IMR-90 (cell line): ENCODE measurements at regions not wholly inside any gene's neighbourhood (a gene's known extent, or its start where the extent isn't known, plus 50 kb on each side); places are given as distances from the start of the nearest gene placed in this dataset.

Source experiments
- ATAC-seq: fragments of 200-7000 bp; cut with Tn5 transposase; 2 replicates; pipeline ENCODE4 v1.9.1; 2020; ENCODE audit warnings: low read depth, mild to moderate bottlenecking, moderate library complexity
- BruUV-seq: library from RNA; stranded (reverse); fragments of 400-500 nt; replicated peaks from 2 replicates; lab custom pipeline; 2021; lab: Mats Ljungman, UMichigan
- CTCF ChIA-PET: fragments of 300-600 bp; formaldehyde crosslinking; extraction: SDS; loops from one replicate; lab custom pipeline; 2021; ENCODE audit warnings: antibody characterized with exemption; lab: Yijun Ruan, JAX
- POLR2A ChIA-PET: fragments of 300-600 bp; sonication (Branson Sonifier 250); formaldehyde crosslinking; loops from one replicate; lab custom pipeline; 2022; ENCODE audit warnings: antibody characterized with exemption; ENCODE audit not compliant: unreplicated experiment; lab: Charles Lee
- DNase-seq: peaks from one replicate; pipeline ENCODE4 v3.0.0; 2013
- H2AFZ ChIP-seq: replicated peaks from 2 replicates; pipeline ENCODE3; 2013; ENCODE audit warnings: low read length, mild to moderate bottlenecking; ENCODE audit not compliant: poor library complexity
- H2AK5ac ChIP-seq: 2 replicates; pipeline ENCODE4 v1.6.1; 2013; ENCODE audit warnings: low read depth, low read length, inconsistent platforms
- H2AK9ac ChIP-seq: replicated peaks from 2 replicates; pipeline ENCODE3; 2013; ENCODE audit warnings: mild to moderate bottlenecking, low read depth, low read length, moderate library complexity; ENCODE audit not compliant: poor library complexity
- H2BK120ac ChIP-seq: 2 replicates; pipeline ENCODE4 v1.6.1; 2013; ENCODE audit warnings: low read depth, low read length, inconsistent platforms
- H2BK15ac ChIP-seq: 3 replicates; pipeline ENCODE4 v1.6.1; 2013; ENCODE audit warnings: low read depth, low read length, inconsistent platforms
- H2BK20ac ChIP-seq: 2 replicates; pipeline ENCODE4 v1.6.1; 2013; ENCODE audit warnings: low read depth, mild to moderate bottlenecking, inconsistent platforms, low read length, moderate library complexity
- H2BK5ac ChIP-seq: 2 replicates; pipeline ENCODE4 v1.6.1; 2013; ENCODE audit warnings: mild to moderate bottlenecking, low read depth, low read length, inconsistent platforms; ENCODE audit not compliant: poor library complexity, severe bottlenecking
- H3K14ac ChIP-seq: replicated peaks from 2 replicates; pipeline ENCODE4 v1.6.1; 2013; ENCODE audit warnings: low read depth, low read length, inconsistent platforms
- H3K18ac ChIP-seq: 2 replicates; pipeline ENCODE4 v1.6.1; 2013; ENCODE audit warnings: low read depth, low read length, control low read depth
- H3K23ac ChIP-seq: 2 replicates; pipeline ENCODE4 v1.6.1; 2013; ENCODE audit warnings: low read depth, low read length, inconsistent platforms
- H3K27ac ChIP-seq: 2 replicates; pipeline ENCODE4 v1.5.1; 2013; ENCODE audit warnings: mild to moderate bottlenecking, control low read depth, low read length; ENCODE audit not compliant: insufficient read depth
- H3K27me3 ChIP-seq: 2 replicates; pipeline ENCODE4 v1.6.1; 2013; ENCODE audit warnings: low read length; ENCODE audit not compliant: control insufficient read depth, insufficient read depth
- H3K36me3 ChIP-seq: 2 replicates; pipeline ENCODE4 v1.6.1; 2013; ENCODE audit warnings: low read length, mixed read lengths; ENCODE audit not compliant: control insufficient read depth, insufficient read depth
- H3K4ac ChIP-seq: 2 replicates; pipeline ENCODE4 v1.6.1; 2013; ENCODE audit warnings: low read depth, low read length, inconsistent platforms
- H3K4me1 ChIP-seq: 2 replicates; pipeline ENCODE4 v1.6.1; 2013; ENCODE audit warnings: low read length, mixed read lengths; ENCODE audit not compliant: control insufficient read depth, insufficient read depth
- H3K4me2 ChIP-seq: 2 replicates; pipeline ENCODE4 v1.6.1; 2013; ENCODE audit warnings: low read depth, mild to moderate bottlenecking, control low read depth, low read length, moderate library complexity
- H3K4me3 ChIP-seq: 2 replicates; pipeline ENCODE4 v1.5.1; 2013; ENCODE audit warnings: low read depth, mild to moderate bottlenecking, control low read depth, low read length, moderate library complexity; ENCODE audit not compliant: insufficient read depth
- H3K56ac ChIP-seq: 2 replicates; pipeline ENCODE4 v1.6.1; 2013; ENCODE audit warnings: low read length, inconsistent platforms; ENCODE audit not compliant: insufficient read depth; ENCODE audit errors: extremely low read depth
- H3K79me1 ChIP-seq, 2 experiments: 2 replicates each; pipeline ENCODE4 v1.6.1; 2013; ENCODE audit warnings: low read length in 2 of 2, inconsistent platforms in 1 of 2, low read depth in 1 of 2
- H3K9ac ChIP-seq: 2 replicates; pipeline ENCODE4 v1.6.1; 2013; ENCODE audit warnings: low read depth, low read length, control low read depth
- H3K9me1 ChIP-seq: 2 replicates; pipeline ENCODE4 v1.6.1; 2013; ENCODE audit warnings: low read length, inconsistent platforms; ENCODE audit not compliant: insufficient read depth
- H3K9me3 ChIP-seq: 2 replicates; pipeline ENCODE4 v1.6.1; 2013; ENCODE audit warnings: low read length; ENCODE audit not compliant: control insufficient read depth, insufficient read depth
- H4K20me1 ChIP-seq: 2 replicates; pipeline ENCODE4 v1.6.1; 2013; ENCODE audit warnings: low read length, inconsistent platforms; ENCODE audit not compliant: insufficient read depth
- H4K5ac ChIP-seq: 2 replicates; pipeline ENCODE4 v1.6.1; 2013; ENCODE audit warnings: mild to moderate bottlenecking, low read depth, low read length, control low read depth
- H4K8ac ChIP-seq, 2 experiments: 2 replicates each; pipeline ENCODE4 v1.6.1; 2013; ENCODE audit warnings: low read depth in 2 of 2, low read length in 2 of 2, control low read depth in 1 of 2, inconsistent platforms in 1 of 2
- H4K91ac ChIP-seq: 2 replicates; pipeline ENCODE4 v1.6.1; 2013; ENCODE audit warnings: low read depth, low read length, inconsistent platforms; ENCODE audit not compliant: insufficient read depth
- BHLHE40 ChIP-seq: fragments of 150-350 bp; IDR thresholded peaks from 2 replicates; pipeline ENCODE4 v1.6.1; 2016; ENCODE audit warnings: mild to moderate bottlenecking, low read depth, low read length
- CEBPB ChIP-seq: IDR thresholded peaks from 2 replicates; pipeline ENCODE4 v1.6.1; 2012; ENCODE audit warnings: low read depth, low read length, improper control_type of control experiment
- CTCF ChIP-seq: conservative IDR thresholded peaks from 2 replicates; pipeline ENCODE4 v1.5.1; 2012; ENCODE audit warnings: mild to moderate bottlenecking, low read depth, low read length, improper control_type of control experiment
- ELK1 ChIP-seq: fragments of 150-350 bp; IDR thresholded peaks from 2 replicates; pipeline ENCODE4 v1.6.1; 2016; ENCODE audit warnings: low read depth, mild to moderate bottlenecking, low read length, moderate library complexity, borderline replicate concordance
- MAZ ChIP-seq: IDR thresholded peaks from 2 replicates; pipeline ENCODE4 v1.6.1; 2012; ENCODE audit warnings: low read depth, mild to moderate bottlenecking, low read length, improper control_type of control experiment, moderate library complexity, borderline replicate concordance
- MXI1 ChIP-seq: IDR thresholded peaks from 2 replicates; pipeline ENCODE4 v1.6.1; 2012; ENCODE audit warnings: low read depth, mild to moderate bottlenecking, low read length, moderate library complexity, borderline replicate concordance
- USF2 ChIP-seq: fragments of 150-350 bp; IDR thresholded peaks from 2 replicates; pipeline ENCODE4 v1.6.1; 2017; ENCODE audit warnings: mild to moderate bottlenecking, antibody characterized with exemption, low read length, low read depth
- WGBS, 2 experiments: methylation state at CpG; one replicate each; pipeline versions ENCODE4 v1.1.5 to v1.1.7; 2013; ENCODE audit warnings: missing lambda C conversion rate in 2 of 2; ENCODE audit not compliant: insufficient read length in 1 of 2; ENCODE audit errors: extremely low coverage in 2 of 2; 5-methylcytosine and 5-hydroxymethylcytosine counted together
- dilution Hi-C: fragments of 300-500 bp; cut with HindIII; formaldehyde crosslinking; loops from one replicate; pipeline ENCODE4 v1.14.3; 2018; ENCODE audit warnings: low sequenced_read_pairs; ENCODE audit not compliant: unreplicated experiment
- in situ Hi-C: fragments of 300-500 bp; cut with MboI; formaldehyde crosslinking; loops from 3 replicates; pipeline ENCODE4 v1.14.3; 2019; ENCODE audit warnings: low sequenced_read_pairs, inconsistent platforms, mixed read lengths
- intact Hi-C: fragments of 100-400 bp; cut with micrococcal nuclease; formaldehyde crosslinking; loops from 2 replicates; pipeline ENCODE4 v1.10.0; 2022

- H4K91ac ChIP-seq: no peak overlapping the region
- no peak overlapping the region for H3K14ac ChIP-seq
- H2BK120ac ChIP-seq: no peak overlapping the region
- no CpG with 5 or more reads among the region's 2 CpGs for WGBS, 2 experiments
- no peak overlapping the region for H3K23ac ChIP-seq
- H4K8ac ChIP-seq: no peak overlapping the region
- no TSS peak for BruUV-seq
- CTCF ChIA-PET: no interaction called here
- H3K18ac ChIP-seq: no peak overlapping the region
- no peak overlapping the region for H2BK15ac ChIP-seq
- H3K27ac ChIP-seq: no peak overlapping the region
- H2BK20ac ChIP-seq: no peak overlapping the region
- no peaks in the 10 kb centered on the region for H3K27me3 ChIP-seq
- H3K4me1 ChIP-seq: no peaks in the 10 kb centered on the region
- H3K9me1 ChIP-seq: no peaks in the 10 kb centered on the region
- no peak overlapping the region for H3K4me2 ChIP-seq
- peaks cover 5% of the 10 kb centered on the region for H3K9me3 ChIP-seq
- no peak for ATAC-seq
- intact Hi-C loops (no loop called here), in situ Hi-C loops (no loop called here), dilution Hi-C loops (no loop called here)
- no peaks in the 10 kb centered on the region for H3K79me1 ChIP-seq
- H3K4me3 ChIP-seq: no peak overlapping the region
- H2BK5ac ChIP-seq: no peak overlapping the region
- H3K36me3 ChIP-seq: no peaks in the 10 kb centered on the region
- DNase-seq: no peak
- H2AK9ac ChIP-seq: no peak overlapping the region
- POLR2A ChIA-PET: no interaction called here
- no peak for TF ChIP-seq ELK1
- no peak for TF ChIP-seq USF2
- TF ChIP-seq CEBPB: no peak
- TF ChIP-seq BHLHE40: no peak
- no peak for TF ChIP-seq MAZ
- no peak for TF ChIP-seq CTCF
- TF ChIP-seq MXI1: no peak
- no peak overlapping the region for H3K56ac ChIP-seq
- H4K5ac ChIP-seq: no peak overlapping the region
- H3K4ac ChIP-seq: no peak overlapping the region
- H2AK5ac ChIP-seq: no peak overlapping the region
- no peak overlapping the region for H3K9ac ChIP-seq
- no peaks in the 10 kb centered on the region for H4K20me1 ChIP-seq
- H2AFZ ChIP-seq: no peak overlapping the region
Measured at GRCh38 chr2:13584020-13584419, 867.3 kb downstream of the TRIB2 start.
